DLD1 (cell line): ENCODE measurements at regions not wholly inside any gene's neighbourhood (a gene's known extent, or its start where the extent isn't known, plus 50 kb on each side); places are given as distances from the start of the nearest gene placed in this dataset.

Experiments
- in situ Hi-C: cut with HindIII; loops from 2 replicates; pipeline ENCODE4 v1.10.0; 2017; ENCODE audit warnings: low sequenced_read_pairs

DNA sequence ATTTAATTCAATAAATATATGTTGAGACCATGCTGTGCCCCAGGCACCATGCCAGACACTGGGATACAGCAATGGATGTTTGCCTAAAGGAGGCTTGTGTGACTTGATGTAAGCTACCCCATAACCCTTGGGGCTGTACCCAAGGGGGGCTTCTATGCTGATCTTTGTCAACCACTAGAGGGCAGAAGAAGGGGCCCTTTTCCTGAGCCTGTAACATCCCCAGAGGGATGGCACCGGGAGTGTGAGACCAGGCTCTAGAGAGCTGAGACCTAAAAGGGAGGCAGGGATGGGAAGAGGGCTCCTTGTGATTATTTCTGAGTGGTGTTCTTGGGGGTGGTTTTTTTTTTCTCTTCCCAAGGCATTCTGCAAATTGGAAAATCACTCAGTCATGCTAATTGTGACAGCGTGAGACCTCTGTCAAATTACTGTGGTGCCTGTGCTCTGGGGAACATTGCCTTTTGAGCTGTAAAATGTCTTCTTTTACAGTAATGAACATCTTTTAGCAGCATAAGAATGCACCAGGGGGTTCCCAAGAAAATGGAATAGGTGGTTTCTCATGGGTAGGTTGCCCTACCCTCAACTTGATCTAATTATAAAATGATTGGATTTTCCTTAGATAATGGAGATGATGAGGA, 138.7 kb upstream of the SLC24A3 start:
- in situ Hi-C loops, result no loop called here

- in situ Hi-C loops, result no loop called here
Measured at GRCh38 chr20:19074356-19074755, 138.1 kb upstream of the SLC24A3 start.

DNA sequence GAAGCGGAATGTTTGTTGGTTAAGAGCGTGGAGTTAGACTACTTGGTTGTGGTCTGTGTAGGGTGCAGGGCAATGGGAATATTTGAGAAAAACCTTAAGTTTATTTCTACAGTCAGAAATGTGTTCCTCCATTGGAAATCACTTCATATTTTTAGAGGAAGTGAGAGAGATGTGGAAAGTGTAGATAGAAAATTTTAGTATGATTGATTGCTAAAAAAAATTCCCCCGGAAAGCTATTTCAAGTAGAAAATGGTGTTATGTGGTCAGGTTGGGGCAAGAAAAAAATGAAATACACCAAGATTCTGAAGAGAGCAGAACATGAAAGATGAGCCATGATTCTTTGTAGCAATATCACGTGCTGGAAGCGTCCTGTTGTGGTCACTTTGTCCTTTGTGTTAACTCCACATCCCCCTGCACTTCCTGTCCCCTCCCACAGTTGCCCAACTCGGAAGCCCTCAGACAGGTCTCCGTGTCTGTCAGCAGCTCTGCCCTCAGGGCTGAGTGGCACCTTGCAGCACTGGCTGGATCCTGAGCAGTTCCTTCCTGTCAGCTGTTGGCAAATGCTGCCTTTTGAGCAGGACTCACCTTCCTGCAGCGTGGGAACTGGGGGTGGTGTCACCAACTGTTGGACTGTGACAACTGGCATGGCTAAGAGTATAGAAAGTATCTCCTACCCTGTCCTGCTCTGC, 137.5 kb upstream of the SLC24A3 start:
- in situ Hi-C loops, result no loop called here

- in situ Hi-C loops, result no loop called here
Measured at GRCh38 chr20:19077370-19078220, 134.8 kb upstream of the SLC24A3 start.

GRCh38 chr20:19078448-19079373, 133.7 kb upstream of the SLC24A3 start:
- in situ Hi-C loops, result no loop called here

GRCh38 chr20:19079536-19080299, 132.7 kb upstream of the SLC24A3 start:
- in situ Hi-C loops, result no loop called here

- in situ Hi-C loops, result no loop called here
Measured at GRCh38 chr20:19081937-19082336, 130.5 kb upstream of the SLC24A3 start.

- in situ Hi-C loops, result no loop called here
Measured at GRCh38 chr20:19083136-19083621, 129.3 kb upstream of the SLC24A3 start.

DNA sequence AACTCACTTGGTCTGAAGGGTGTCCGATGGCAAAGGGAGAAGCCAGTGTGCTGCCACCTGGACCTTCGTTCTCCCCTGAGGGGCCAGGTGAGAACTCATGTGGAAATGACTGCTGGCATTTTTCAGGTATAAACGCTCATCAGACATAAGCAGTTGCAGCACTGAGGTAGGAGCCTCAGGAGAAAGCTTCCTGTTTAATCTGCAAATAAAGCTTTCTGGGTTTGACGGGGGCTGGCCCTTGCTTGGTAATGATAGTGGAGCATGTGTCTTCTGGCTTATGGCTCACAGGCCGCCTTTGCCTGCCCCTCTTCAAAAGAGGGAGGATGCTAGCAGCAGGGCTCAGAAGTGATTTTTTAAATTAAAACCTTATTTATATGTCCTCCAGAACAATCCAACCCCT, 122.1 kb upstream of the SLC24A3 start:
- in situ Hi-C loops, result no loop called here

- in situ Hi-C loops, result no loop called here
Measured at GRCh38 chr20:19094959-19095541, 117.4 kb upstream of the SLC24A3 start.

GRCh38 chr20:19095762-19096161, 116.7 kb upstream of the SLC24A3 start:
- in situ Hi-C loops, result no loop called here

GRCh38 chr20:19096843-19097242, 115.6 kb upstream of the SLC24A3 start:
- in situ Hi-C loops, result no loop called here

- in situ Hi-C loops, result no loop called here
Measured at GRCh38 chr20:19098117-19098516, 114.3 kb upstream of the SLC24A3 start.

DNA sequence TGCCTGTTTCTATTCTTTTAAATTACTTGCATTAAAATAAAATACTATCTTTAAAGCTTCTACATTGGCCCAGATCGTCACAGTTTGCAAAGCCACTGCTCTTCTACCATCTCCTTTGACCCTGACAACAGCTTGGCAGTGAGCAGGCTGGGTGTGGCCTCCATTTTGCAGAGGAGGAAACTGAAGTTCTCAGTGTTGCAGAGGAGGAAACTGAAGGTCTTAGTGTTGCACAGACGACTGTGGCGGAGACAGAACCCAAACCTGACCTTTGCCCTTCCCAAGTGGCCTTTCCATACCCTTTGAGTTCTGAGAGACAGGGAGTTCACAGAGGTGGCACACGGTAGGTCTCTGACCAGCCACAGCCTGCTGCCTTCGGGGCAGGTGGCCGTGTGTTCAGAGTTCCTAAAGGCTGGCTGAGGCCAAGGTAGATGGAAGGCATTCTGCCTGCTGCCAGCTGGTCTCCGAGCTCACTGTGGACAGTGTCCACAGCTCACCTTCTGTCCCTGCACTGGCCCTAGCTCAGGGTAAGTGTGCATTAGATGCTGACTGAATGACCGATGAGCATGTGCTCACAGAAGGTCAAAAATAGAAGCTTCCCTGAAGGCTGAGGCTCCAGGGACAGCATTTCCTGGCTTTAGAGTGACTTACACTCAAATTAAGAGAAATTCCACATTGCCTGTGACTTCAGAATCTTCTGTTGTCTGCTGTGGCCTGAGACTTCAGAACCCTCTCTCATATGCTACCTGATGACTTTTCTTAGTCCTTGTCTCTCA, 113.5 kb upstream of the SLC24A3 start:
- in situ Hi-C loops, result no loop called here

GRCh38 chr20:19099596-19100545, 112.6 kb upstream of the SLC24A3 start:
- in situ Hi-C loops, result no loop called here

- in situ Hi-C loops, result no loop called here
Measured at GRCh38 chr20:19100975-19101374, 111.5 kb upstream of the SLC24A3 start.

GRCh38 chr20:19104186-19104585, 108.3 kb upstream of the SLC24A3 start:
- in situ Hi-C loops, result no loop called here

DNA sequence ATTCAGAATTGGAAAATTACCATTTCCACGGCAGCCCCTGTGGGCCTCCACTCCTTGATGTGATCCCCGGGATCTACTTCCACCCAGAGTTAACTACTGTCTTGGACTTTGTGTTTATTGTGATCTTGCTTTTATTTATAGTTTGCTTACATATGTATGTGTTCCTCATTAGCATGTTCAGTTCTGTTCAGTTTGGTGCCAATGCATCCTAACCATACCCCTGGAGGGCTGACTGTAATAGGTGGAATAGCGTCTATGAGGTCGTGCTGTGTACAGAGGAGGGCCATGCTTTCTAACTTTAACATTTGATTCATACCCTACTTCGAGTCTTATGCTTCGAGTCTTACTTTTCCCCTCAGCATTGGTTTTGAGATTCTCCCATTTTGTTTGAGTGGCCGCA, 104.3 kb upstream of the SLC24A3 start:
- in situ Hi-C loops, result no loop called here
